ENCODE measurements at regions not wholly inside any gene's neighbourhood (a gene's known extent, or its start where the extent isn't known, plus 50 kb on each side); places are given as distances from the start of the nearest gene placed in this dataset.

DNA sequence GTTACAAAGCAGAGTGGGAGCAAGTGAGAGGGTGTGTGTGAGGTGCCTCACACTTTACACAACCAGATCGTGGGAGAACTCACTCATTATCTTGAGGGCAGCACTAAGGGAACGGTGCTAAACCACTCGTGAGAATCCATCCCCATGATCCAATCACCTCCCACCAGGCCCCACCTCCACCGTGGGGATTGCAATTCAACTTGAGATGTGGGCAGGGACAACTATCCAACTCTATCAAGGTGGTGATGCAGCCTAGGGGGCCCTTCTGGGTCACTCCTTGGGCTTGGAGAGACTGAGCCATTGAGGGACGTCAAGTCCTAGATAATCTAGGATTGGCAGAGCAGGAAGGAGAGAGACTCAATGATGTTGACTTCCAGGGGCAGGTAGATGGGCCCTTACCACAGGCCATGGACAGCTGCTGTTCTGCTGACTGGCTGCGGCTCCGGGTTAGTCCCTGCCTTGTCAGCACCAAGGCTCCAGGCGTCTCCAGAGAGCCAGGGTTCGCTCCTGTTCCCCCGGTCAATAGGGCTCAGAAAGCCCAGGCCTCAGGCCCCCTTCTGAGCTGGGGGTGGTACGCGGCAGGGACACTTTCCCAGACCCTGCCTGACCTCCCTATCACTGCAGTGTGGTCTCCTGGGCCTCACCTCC lies 193.2 kb upstream of the HS6ST1 start:
- H3K27me3 ChIP-seq (ENCODE audit: insufficient read depth, poor library complexity, severe bottlenecking): no peaks in the 10 kb centered on the region
- H3K4me1 ChIP-seq (ENCODE audit: insufficient read depth, poor library complexity, severe bottlenecking): no peaks in the 10 kb centered on the region
- no peaks in the 10 kb centered on the region for H3K36me3 ChIP-seq (ENCODE audit: low read depth)
- no peaks in the 10 kb centered on the region for H3K9me3 ChIP-seq (ENCODE audit: severe bottlenecking)
- ATAC-seq (ENCODE audit: low read depth) (no peak), DNase-seq (ENCODE audit: low spot score) (no peak)
- no peak for TF ChIP-seq CTCF (IDR thresholded peaks at IDR 0.05; ENCODE audit: poor library complexity, severe bottlenecking)
- no peak overlapping the region for H3K27ac ChIP-seq (ENCODE audit: poor library complexity, severe bottlenecking)
- no peak overlapping the region for H3K4me3 ChIP-seq (ENCODE audit: severe bottlenecking)

DNA sequence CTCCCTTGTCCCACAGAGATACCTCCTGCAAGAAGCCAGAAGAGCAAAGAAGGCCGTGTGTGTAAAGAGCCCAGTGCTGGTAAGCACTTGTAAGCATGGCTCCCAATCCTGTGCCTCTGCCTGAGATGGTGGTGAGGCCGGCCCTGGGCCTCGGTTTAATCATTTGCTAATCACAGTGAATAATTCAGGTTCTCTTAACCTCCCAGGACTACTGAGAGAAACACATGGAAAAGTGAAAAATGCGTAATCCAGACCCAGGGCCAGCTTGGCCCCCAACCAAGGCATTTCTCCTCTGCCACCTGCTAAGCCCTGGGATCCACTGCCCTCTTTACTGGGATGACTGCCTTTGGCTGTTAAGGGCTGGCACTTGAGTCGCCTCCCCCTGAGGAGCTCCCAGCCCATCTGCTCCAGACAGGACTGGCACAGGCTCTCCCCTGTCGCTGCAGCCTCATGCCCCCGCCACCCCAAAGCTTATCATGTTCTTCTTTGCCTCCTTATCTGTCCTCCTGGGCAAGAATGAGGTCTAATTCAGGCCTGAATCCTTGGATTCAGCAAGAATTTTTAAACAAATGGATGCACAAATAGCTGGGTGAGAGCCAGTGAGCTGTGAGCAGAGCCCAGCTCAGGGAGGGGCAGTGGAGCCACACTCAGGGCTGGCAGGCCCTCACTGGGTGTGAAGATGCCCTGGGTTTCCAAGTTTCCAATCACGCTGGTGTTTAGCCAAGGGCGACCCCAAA lies 193.9 kb upstream of the HS6ST1 start:
- no peak for TF ChIP-seq CTCF (IDR thresholded peaks at IDR 0.05; ENCODE audit: poor library complexity, severe bottlenecking)
- Histone ChIP-seq H3K4me1 (ENCODE audit: insufficient read depth, poor library complexity, severe bottlenecking) (no peaks in the 10 kb centered on the region), H3K4me3 (ENCODE audit: severe bottlenecking) (no peak overlapping the region), H3K27me3 (ENCODE audit: insufficient read depth, poor library complexity, severe bottlenecking) (no peaks in the 10 kb centered on the region), H3K36me3 (ENCODE audit: low read depth) (no peaks in the 10 kb centered on the region), H3K9me3 (ENCODE audit: severe bottlenecking) (no peaks in the 10 kb centered on the region), H3K27ac (ENCODE audit: poor library complexity, severe bottlenecking) (no peak overlapping the region)
- DNase-seq (ENCODE audit: low spot score) (no peak), ATAC-seq (ENCODE audit: low read depth) (no peak)

- DNase-seq (ENCODE audit: low spot score): no peak
- Histone ChIP-seq H3K4me1 (ENCODE audit: insufficient read depth, poor library complexity, severe bottlenecking) (no peaks in the 10 kb centered on the region), H3K9me3 (ENCODE audit: severe bottlenecking) (no peaks in the 10 kb centered on the region), H3K27me3 (ENCODE audit: insufficient read depth, poor library complexity, severe bottlenecking) (no peaks in the 10 kb centered on the region), H3K4me3 (ENCODE audit: severe bottlenecking) (no peak overlapping the region), H3K27ac (ENCODE audit: poor library complexity, severe bottlenecking) (no peak overlapping the region), H3K36me3 (ENCODE audit: low read depth) (no peaks in the 10 kb centered on the region)
- no peak for ATAC-seq (ENCODE audit: low read depth)
- no peak for TF ChIP-seq CTCF (IDR thresholded peaks at IDR 0.05; ENCODE audit: poor library complexity, severe bottlenecking)
These were observed 194.7 kb upstream of the HS6ST1 start for GRCh38 chr2:128513116-128513960.

DNA sequence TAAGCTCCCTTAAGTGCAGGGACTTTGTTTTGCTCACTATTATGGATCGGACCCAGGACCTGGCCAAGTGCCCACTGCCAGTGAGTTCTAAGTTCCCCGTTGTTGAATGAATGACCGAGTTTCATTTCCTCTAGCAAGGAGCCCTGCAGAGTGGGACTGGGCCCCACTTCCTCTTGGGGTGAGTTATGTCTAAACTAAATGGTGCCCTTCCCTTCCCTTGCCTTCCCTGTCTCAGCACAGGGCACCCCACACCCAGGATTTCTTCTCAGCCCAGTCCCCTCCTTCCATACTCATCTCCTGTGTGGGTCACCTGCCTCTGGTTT lies 195.3 kb upstream of the HS6ST1 start:
- no peak for DNase-seq (ENCODE audit: low spot score)
- TF ChIP-seq CTCF (IDR thresholded peaks at IDR 0.05; ENCODE audit: poor library complexity, severe bottlenecking): no peak
- Histone ChIP-seq H3K27ac (ENCODE audit: poor library complexity, severe bottlenecking) (no peak overlapping the region), H3K4me1 (ENCODE audit: insufficient read depth, poor library complexity, severe bottlenecking) (no peaks in the 10 kb centered on the region), H3K36me3 (ENCODE audit: low read depth) (no peaks in the 10 kb centered on the region), H3K4me3 (ENCODE audit: severe bottlenecking) (no peak overlapping the region), H3K9me3 (ENCODE audit: severe bottlenecking) (no peaks in the 10 kb centered on the region), H3K27me3 (ENCODE audit: insufficient read depth, poor library complexity, severe bottlenecking) (no peaks in the 10 kb centered on the region)
- ATAC-seq (ENCODE audit: low read depth): no peak
